GM12878 (cell line): ENCODE measurements at regions not wholly inside any gene's neighbourhood (a gene's known extent, or its start where the extent isn't known, plus 50 kb on each side); places are given as distances from the start of the nearest gene placed in this dataset.

Experiments
- ATAC-seq: fragments of 200-7000 bp; cut with Tn5 transposase; 3 replicates; pipeline ENCODE4 v1.9.1; 2020; ENCODE audit warnings: mild to moderate bottlenecking, moderate library complexity
- BruUV-seq: library from RNA; stranded (reverse); fragments of 400-500 nt; replicated peaks from 2 replicates; lab custom pipeline; 2021; lab: Mats Ljungman, UMichigan
- CTCF ChIA-PET: fragments of 300-600 bp; sonication (Branson Sonifier 250); formaldehyde crosslinking; extraction: SDS; loops from one replicate; lab custom pipeline; 2021; ENCODE audit warnings: inconsistent platforms; lab: Yijun Ruan, JAX
- POLR2A ChIA-PET: fragments of 350-600 bp; formaldehyde crosslinking; extraction: SDS; loops from one replicate; lab custom pipeline; 2021; ENCODE audit warnings: inconsistent platforms; lab: Charles Lee
- RAD21 ChIA-PET: fragments of 300-600 bp; sonication (Branson Sonifier 250); formaldehyde crosslinking; loops from one replicate; lab custom pipeline; 2023; ENCODE audit warnings: antibody characterized with exemption; ENCODE audit not compliant: unreplicated experiment; lab: Charles Lee
- SMC1A ChIA-PET: fragments of 300-600 bp; sonication (Branson Sonifier 250); formaldehyde crosslinking; loops from one replicate; lab custom pipeline; 2023; ENCODE audit not compliant: unreplicated experiment, uncharacterized antibody; lab: Charles Lee
- DNase-seq: peaks from one replicate; pipeline ENCODE4 v3.0.0-alpha.2; 2011; ENCODE audit warnings: low read depth, low spot score
- FAIRE-seq: peaks from 3 replicates; lab custom pipeline; 2011; peaks lifted over from hg19 to GRCh38; lab: Jason Lieb, UNC
- H2AFZ ChIP-seq: 2 replicates; pipeline ENCODE4 v1.6.0; 2011; ENCODE audit warnings: low read depth, low read length, control low read depth; ENCODE audit not compliant: control insufficient read depth
- H3K27ac ChIP-seq: 2 replicates; pipeline ENCODE4 v1.5.1; 2011; ENCODE audit warnings: control low read depth; ENCODE audit not compliant: control insufficient read depth, insufficient read depth
- H3K27me3 ChIP-seq, 2 experiments: replicated peaks in 1 of 2; 2 replicates each; pipeline versions ENCODE4 v1.6.0 to v1.6.1; 2011; ENCODE audit warnings: low read length in 1 of 2; ENCODE audit not compliant: control insufficient read depth in 2 of 2, insufficient read depth in 2 of 2
- H3K36me3 ChIP-seq, 2 experiments: 2 replicates each; pipeline ENCODE4 v1.5.1; 2011; ENCODE audit warnings: low read length in 1 of 2; ENCODE audit not compliant: control insufficient read depth in 2 of 2, insufficient read depth in 2 of 2
- H3K4me1 ChIP-seq: 2 replicates; pipeline ENCODE4 v1.6.1; 2011; ENCODE audit warnings: mild to moderate bottlenecking, low read length, moderate library complexity, mixed read lengths; ENCODE audit not compliant: control insufficient read depth, insufficient read depth
- H3K4me2 ChIP-seq: 2 replicates; pipeline ENCODE4 v1.6.0; 2011; ENCODE audit warnings: control low read depth; ENCODE audit not compliant: control insufficient read depth, insufficient read depth
- H3K4me3 ChIP-seq: fragments of 200-600 bp; sonication (generic); 2 replicates; pipeline ENCODE4 v1.5.1; 2016
- H3K79me2 ChIP-seq: 2 replicates; pipeline ENCODE4 v1.6.0; 2011; ENCODE audit warnings: low read length; ENCODE audit not compliant: control insufficient read depth, insufficient read depth
- H3K9ac ChIP-seq: 2 replicates; pipeline ENCODE4 v1.8.0; 2011; ENCODE audit warnings: low read length, control low read depth, mixed read lengths; ENCODE audit not compliant: control insufficient read depth, insufficient read depth
- H3K9me3 ChIP-seq: replicated peaks from 3 replicates; pipeline ENCODE4 v1.5.1; 2011; ENCODE audit warnings: mild to moderate bottlenecking, low read length; ENCODE audit not compliant: control insufficient read depth, insufficient read depth
- H4K20me1 ChIP-seq: 2 replicates; pipeline ENCODE4 v1.6.0; 2011; ENCODE audit not compliant: control insufficient read depth, insufficient read depth
- ATF7 ChIP-seq: fragments of 450-650 bp; IDR thresholded peaks from 2 replicates; pipeline ENCODE4 v1.6.1; 2016; ENCODE audit warnings: low read depth, mild to moderate bottlenecking
- BMI1 ChIP-seq: fragments of 450-650 bp; IDR thresholded peaks from 2 replicates; pipeline ENCODE4 v1.6.1; 2016; ENCODE audit warnings: mild to moderate bottlenecking, moderate library complexity, borderline replicate concordance
- CREM ChIP-seq: IDR thresholded peaks from 2 replicates; pipeline ENCODE4 v1.6.1; 2014; ENCODE audit warnings: antibody characterized with exemption, low read depth
- E2F4 ChIP-seq: IDR thresholded peaks from 2 replicates; pipeline ENCODE4 v1.6.1; 2012; ENCODE audit warnings: low read depth, low read length, improper control_type of control experiment
- ESRRA ChIP-seq: IDR thresholded peaks from 2 replicates; pipeline ENCODE4 v1.6.1; 2012; ENCODE audit warnings: mild to moderate bottlenecking, low read length, improper control_type of control experiment
- NR2F1 ChIP-seq: fragments of 450-650 bp; conservative IDR thresholded peaks from 2 replicates; pipeline ENCODE4 v1.6.1; 2017; ENCODE audit warnings: mild to moderate bottlenecking
- SREBF2 ChIP-seq: IDR thresholded peaks from 2 replicates; pipeline ENCODE4 v1.6.1; 2012; ENCODE audit warnings: mild to moderate bottlenecking, low read length
- SUPT20H ChIP-seq: IDR thresholded peaks from 2 replicates; pipeline ENCODE4 v1.6.1; 2011; ENCODE audit warnings: low read depth, mild to moderate bottlenecking, low read length, moderate library complexity, borderline replicate concordance; ENCODE audit not compliant: control insufficient read depth
- WRNIP1 ChIP-seq: IDR thresholded peaks from 2 replicates; pipeline ENCODE4 v1.6.1; 2011; ENCODE audit warnings: low read depth, low read length, improper control_type of control experiment, borderline replicate concordance
- WGBS: methylation state at CpG from one replicate; pipeline ENCODE4 v1.1.6; 2016; ENCODE audit warnings: low lambda C conversion rate; ENCODE audit not compliant: insufficient replicate concordance, insufficient coverage; ENCODE audit errors: missing lambda C conversion rate; 5-methylcytosine and 5-hydroxymethylcytosine counted together
- in situ Hi-C: fragments of 300-500 bp; cut with MboI; formaldehyde crosslinking; loops from 9 replicates; pipeline ENCODE4 v1.14.3; 2018; ENCODE audit warnings: mixed read lengths
- intact Hi-C: fragments of 100-400 bp; cut with micrococcal nuclease; formaldehyde crosslinking; loops from one replicate; pipeline ENCODE4 v1.14.2; 2022; ENCODE audit not compliant: unreplicated experiment
- TF ChIP-seq, protein P1 (sequence below): IDR thresholded peaks from 2 replicates; pipeline ENCODE4 v1.6.1; 2011; ENCODE audit warnings: mild to moderate bottlenecking, low read depth, low read length, moderate library complexity; ENCODE audit not compliant: insufficient replicate concordance
- TF ChIP-seq, protein P2 (sequence below): fragments of 450-650 bp; IDR thresholded peaks from 2 replicates; pipeline ENCODE4 v1.6.1; 2017; ENCODE audit warnings: mild to moderate bottlenecking, low read depth, inconsistent platforms; ENCODE audit not compliant: poor library complexity, severe bottlenecking

DNA sequence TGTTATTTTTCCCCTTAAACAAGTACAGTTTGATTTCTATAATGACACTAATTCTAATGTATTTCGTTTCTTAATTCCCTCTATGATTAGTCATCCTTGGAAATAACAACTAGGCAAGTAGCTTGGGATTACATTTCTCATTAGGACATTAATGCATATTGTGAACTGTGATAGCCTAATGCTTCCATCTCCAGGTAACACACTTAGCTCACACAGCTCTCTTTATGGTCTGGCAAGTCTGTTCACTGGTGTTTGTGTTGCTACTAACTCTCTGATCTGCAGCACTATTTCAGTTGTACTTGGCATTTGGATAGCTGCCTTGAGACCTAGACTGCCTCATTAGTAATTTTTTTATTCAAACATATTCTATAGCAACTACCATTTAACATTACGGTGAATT lies 853.2 kb downstream of the SORCS3 start:
- Histone ChIP-seq H3K79me2 (no peaks in the 10 kb centered on the region), H2AFZ (no peak overlapping the region), H4K20me1 (no peaks in the 10 kb centered on the region), H3K9ac (no peak overlapping the region)
- 0% methylated on average over 2 of the region's 2 CpGs for WGBS
- no peak for DNase-seq
- CTCF ChIA-PET = no interaction called here
- TF ChIP-seq NR2F1 (no peak), CREM (no peak), E2F4 (no peak), SREBF2 (no peak), WRNIP1 (no peak), ATF7 (no peak), ESRRA (no peak), BMI1 (no peak), SUPT20H (no peak)
- TF ChIP-seq, protein P1, sequence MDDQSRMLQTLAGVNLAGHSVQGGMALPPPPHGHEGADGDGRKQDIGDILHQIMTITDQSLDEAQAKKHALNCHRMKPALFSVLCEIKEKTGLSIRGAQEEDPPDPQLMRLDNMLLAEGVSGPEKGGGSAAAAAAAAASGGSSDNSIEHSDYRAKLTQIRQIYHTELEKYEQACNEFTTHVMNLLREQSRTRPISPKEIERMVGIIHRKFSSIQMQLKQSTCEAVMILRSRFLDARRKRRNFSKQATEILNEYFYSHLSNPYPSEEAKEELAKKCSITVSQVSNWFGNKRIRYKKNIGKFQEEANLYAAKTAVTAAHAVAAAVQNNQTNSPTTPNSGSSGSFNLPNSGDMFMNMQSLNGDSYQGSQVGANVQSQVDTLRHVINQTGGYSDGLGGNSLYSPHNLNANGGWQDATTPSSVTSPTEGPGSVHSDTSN = no peak
- TF ChIP-seq, protein P2, sequence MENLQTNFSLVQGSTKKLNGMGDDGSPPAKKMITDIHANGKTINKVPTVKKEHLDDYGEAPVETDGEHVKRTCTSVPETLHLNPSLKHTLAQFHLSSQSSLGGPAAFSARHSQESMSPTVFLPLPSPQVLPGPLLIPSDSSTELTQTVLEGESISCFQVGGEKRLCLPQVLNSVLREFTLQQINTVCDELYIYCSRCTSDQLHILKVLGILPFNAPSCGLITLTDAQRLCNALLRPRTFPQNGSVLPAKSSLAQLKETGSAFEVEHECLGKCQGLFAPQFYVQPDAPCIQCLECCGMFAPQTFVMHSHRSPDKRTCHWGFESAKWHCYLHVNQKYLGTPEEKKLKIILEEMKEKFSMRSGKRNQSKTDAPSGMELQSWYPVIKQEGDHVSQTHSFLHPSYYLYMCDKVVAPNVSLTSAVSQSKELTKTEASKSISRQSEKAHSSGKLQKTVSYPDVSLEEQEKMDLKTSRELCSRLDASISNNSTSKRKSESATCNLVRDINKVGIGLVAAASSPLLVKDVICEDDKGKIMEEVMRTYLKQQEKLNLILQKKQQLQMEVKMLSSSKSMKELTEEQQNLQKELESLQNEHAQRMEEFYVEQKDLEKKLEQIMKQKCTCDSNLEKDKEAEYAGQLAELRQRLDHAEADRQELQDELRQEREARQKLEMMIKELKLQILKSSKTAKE = no peak
- TF ChIP-seq, all 136 proteins: peak for 0
- in situ Hi-C loops (no loop called here), intact Hi-C loops (no loop called here)
- no peak for FAIRE-seq
- H3K9me3 ChIP-seq = no peaks in the 10 kb centered on the region
- ATAC-seq = no peak
- ChIA-PET POLR2A (no interaction called here), SMC1A (no interaction called here), RAD21 (no interaction called here)
- no peaks in the 10 kb centered on the region for H3K4me1 ChIP-seq
- no peak overlapping the region for H3K4me2 ChIP-seq
- no peak overlapping the region for H3K4me3 ChIP-seq
- H3K36me3 ChIP-seq = no peaks in the 10 kb centered on the region
- H3K27ac ChIP-seq = no peak overlapping the region
- no TSS peak for BruUV-seq
- no peaks in the 10 kb centered on the region for H3K27me3 ChIP-seq
